ENCODE measurements at regions not wholly inside any gene's neighbourhood (a gene's known extent, or its start where the extent isn't known, plus 50 kb on each side); places are given as distances from the start of the nearest gene placed in this dataset.
"Not testable (repeated sequence)": the region's sequence is repeated elsewhere in the genome, so short reads cannot be mapped to it uniquely, and the experiment has no call there.

DNA sequence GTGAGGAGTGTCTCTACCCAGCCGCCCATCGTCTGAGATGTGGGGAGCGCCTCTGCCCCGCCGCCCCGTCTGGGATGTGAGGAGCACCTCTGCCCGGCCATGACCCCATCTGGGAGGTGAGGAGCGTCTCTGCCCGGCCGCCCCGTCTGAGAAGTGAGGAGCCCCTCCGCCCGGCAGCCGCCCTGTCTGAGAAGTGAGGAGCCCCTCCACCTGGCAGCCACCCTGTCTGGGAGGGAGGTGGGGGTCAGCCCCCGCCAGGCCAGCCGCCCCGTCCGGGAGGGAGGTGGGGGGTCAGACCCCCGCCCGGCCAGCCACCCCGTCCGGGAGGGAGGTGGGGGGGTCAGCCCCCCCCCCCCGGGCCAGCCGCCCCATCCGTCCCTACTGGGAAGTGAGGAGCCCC lies 132.4 kb upstream of the TMEM168 start:
- TF ChIP-seq, protein P1, sequence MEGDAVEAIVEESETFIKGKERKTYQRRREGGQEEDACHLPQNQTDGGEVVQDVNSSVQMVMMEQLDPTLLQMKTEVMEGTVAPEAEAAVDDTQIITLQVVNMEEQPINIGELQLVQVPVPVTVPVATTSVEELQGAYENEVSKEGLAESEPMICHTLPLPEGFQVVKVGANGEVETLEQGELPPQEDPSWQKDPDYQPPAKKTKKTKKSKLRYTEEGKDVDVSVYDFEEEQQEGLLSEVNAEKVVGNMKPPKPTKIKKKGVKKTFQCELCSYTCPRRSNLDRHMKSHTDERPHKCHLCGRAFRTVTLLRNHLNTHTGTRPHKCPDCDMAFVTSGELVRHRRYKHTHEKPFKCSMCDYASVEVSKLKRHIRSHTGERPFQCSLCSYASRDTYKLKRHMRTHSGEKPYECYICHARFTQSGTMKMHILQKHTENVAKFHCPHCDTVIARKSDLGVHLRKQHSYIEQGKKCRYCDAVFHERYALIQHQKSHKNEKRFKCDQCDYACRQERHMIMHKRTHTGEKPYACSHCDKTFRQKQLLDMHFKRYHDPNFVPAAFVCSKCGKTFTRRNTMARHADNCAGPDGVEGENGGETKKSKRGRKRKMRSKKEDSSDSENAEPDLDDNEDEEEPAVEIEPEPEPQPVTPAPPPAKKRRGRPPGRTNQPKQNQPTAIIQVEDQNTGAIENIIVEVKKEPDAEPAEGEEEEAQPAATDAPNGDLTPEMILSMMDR (IDR thresholded peaks at IDR 0.05; ENCODE audit: low read length) = not testable (repeated sequence)
- not testable (repeated sequence) for TF ChIP-seq EZH2 (IDR thresholded peaks at IDR 0.05; ENCODE audit: borderline replicate concordance, low read length)

Measured in OCI-LY1 (cell line).